ENCODE measurements at regions not wholly inside any gene's neighbourhood (a gene's known extent, or its start where the extent isn't known, plus 50 kb on each side); places are given as distances from the start of the nearest gene placed in this dataset.

DNA sequence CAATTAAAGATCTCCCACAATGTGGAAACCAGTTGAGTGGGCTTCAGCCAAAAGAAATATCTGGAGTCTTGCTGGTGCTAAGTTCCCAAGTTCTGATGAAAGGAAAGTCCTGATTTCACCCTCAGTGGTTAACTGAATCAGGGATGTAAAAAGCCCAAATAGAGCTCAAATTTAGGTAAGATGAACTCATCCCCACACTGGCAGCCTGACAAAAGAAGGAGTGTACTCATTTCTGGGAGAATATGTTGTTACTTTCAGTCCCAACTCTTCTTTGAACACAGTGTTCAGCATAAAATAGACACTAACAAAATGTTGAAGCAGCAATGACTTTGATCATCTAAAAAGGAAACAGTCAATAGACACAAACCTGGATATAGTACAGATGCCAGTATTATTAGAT lies 91.7 kb downstream of the CHRM3 start:
- H3K36me3 ChIP-seq (ENCODE audit: low read depth): no peaks in the 10 kb centered on the region
- H3K4me1 ChIP-seq (ENCODE audit: low read depth): no peaks in the 10 kb centered on the region
- intact Hi-C loops (cut with DNase I, micrococcal nuclease): no loop called here
- DNase-seq (no peak), ATAC-seq (no peak)
- TF ChIP-seq, protein P1, sequence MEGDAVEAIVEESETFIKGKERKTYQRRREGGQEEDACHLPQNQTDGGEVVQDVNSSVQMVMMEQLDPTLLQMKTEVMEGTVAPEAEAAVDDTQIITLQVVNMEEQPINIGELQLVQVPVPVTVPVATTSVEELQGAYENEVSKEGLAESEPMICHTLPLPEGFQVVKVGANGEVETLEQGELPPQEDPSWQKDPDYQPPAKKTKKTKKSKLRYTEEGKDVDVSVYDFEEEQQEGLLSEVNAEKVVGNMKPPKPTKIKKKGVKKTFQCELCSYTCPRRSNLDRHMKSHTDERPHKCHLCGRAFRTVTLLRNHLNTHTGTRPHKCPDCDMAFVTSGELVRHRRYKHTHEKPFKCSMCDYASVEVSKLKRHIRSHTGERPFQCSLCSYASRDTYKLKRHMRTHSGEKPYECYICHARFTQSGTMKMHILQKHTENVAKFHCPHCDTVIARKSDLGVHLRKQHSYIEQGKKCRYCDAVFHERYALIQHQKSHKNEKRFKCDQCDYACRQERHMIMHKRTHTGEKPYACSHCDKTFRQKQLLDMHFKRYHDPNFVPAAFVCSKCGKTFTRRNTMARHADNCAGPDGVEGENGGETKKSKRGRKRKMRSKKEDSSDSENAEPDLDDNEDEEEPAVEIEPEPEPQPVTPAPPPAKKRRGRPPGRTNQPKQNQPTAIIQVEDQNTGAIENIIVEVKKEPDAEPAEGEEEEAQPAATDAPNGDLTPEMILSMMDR (IDR thresholded peaks at IDR 0.05): no peak
- H3K9me3 ChIP-seq: peaks cover 28% of the 10 kb centered on the region
- no peak overlapping the region for H3K4me3 ChIP-seq

- no peaks in the 10 kb centered on the region for H3K36me3 ChIP-seq (ENCODE audit: low read depth)
- intact Hi-C loops (cut with DNase I, micrococcal nuclease): no loop called here
- TF ChIP-seq, protein P1 (IDR thresholded peaks at IDR 0.05): no peak
- peaks cover 20% of the 10 kb centered on the region for H3K9me3 ChIP-seq
- H3K4me3 ChIP-seq: no peak overlapping the region
- H3K4me1 ChIP-seq (ENCODE audit: low read depth): no peaks in the 10 kb centered on the region
- no peak for DNase-seq
- no peak for ATAC-seq
Observed at GRCh38 chr1:239483391-239483790, 97.0 kb downstream of the CHRM3 start.

GRCh38 chr1:239493811-239494414 lies 107.5 kb downstream of the CHRM3 start:
- TF ChIP-seq, protein P1 (IDR thresholded peaks at IDR 0.05): no peak
- no peaks in the 10 kb centered on the region for H3K4me1 ChIP-seq (ENCODE audit: low read depth)
- no peak overlapping the region for H3K4me3 ChIP-seq
- no peak for ATAC-seq
- no peak for DNase-seq
- H3K36me3 ChIP-seq (ENCODE audit: low read depth): no peaks in the 10 kb centered on the region
- H3K9me3 ChIP-seq: no peaks in the 10 kb centered on the region
- intact Hi-C loops (cut with DNase I, micrococcal nuclease): no loop called here

DNA sequence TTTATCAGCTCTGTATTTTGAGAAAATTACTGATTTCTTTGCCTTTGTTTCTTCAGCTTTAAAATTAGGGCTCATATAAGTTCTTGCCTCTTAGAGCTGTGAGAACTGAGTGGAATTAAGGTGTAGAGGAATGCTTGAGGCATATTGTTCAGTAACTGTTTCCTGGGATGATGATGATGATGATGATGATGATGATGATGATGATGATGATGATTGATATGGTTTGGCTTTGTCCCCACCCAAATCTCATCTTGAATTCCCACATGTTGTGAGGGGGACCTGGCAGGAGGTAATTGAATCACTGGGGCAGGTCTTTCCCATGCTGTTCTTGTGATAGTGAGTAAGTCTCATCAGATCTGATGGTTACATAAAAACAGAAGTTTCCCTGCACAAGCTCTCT lies 118.7 kb downstream of the CHRM3 start:
- DNase-seq (no peak), ATAC-seq (no peak)
- TF ChIP-seq, protein P1 (IDR thresholded peaks at IDR 0.05): no peak
- Histone ChIP-seq H3K4me3 (no peak overlapping the region), H3K36me3 (ENCODE audit: low read depth) (no peaks in the 10 kb centered on the region), H3K4me1 (ENCODE audit: low read depth) (no peaks in the 10 kb centered on the region), H3K9me3 (peaks cover 31% of the 10 kb centered on the region)
- intact Hi-C loops (cut with DNase I, micrococcal nuclease): no loop called here

GRCh38 chr1:239507826-239508225 lies 121.5 kb downstream of the CHRM3 start:
- no peaks in the 10 kb centered on the region for H3K4me1 ChIP-seq (ENCODE audit: low read depth)
- DNase-seq (no peak), ATAC-seq (no peak)
- no peak overlapping the region for H3K4me3 ChIP-seq
- H3K36me3 ChIP-seq (ENCODE audit: low read depth): no peaks in the 10 kb centered on the region
- TF ChIP-seq, protein P1 (IDR thresholded peaks at IDR 0.05): no peak
- H3K9me3 ChIP-seq: peaks cover 31% of the 10 kb centered on the region
- intact Hi-C loops (cut with DNase I, micrococcal nuclease): no loop called here

GRCh38 chr1:239511875-239512274 lies 125.5 kb downstream of the CHRM3 start:
- Histone ChIP-seq H3K4me1 (ENCODE audit: low read depth) (no peaks in the 10 kb centered on the region), H3K4me3 (no peak overlapping the region), H3K36me3 (ENCODE audit: low read depth) (no peaks in the 10 kb centered on the region), H3K9me3 (peaks cover 6% of the 10 kb centered on the region)
- ATAC-seq: no peak
- DNase-seq: no peak
- TF ChIP-seq, protein P1 (IDR thresholded peaks at IDR 0.05): no peak
- intact Hi-C loops (cut with DNase I, micrococcal nuclease): no loop called here
